A549 (cell line): ENCODE measurements at regions not wholly inside any gene's neighbourhood (a gene's known extent, or its start where the extent isn't known, plus 50 kb on each side); places are given as distances from the start of the nearest gene placed in this dataset.

ENCODE experiments used
- ATAC-seq, 2 experiments: fragments of 200-7000 bp in 1 of 2; fragments of >200 bp in 1 of 2; cut with Nextera tagmentation in 1 of 2; cut with Tn5 transposase in 1 of 2; 3 replicates each; pipeline versions ENCODE4 v1.8.0 to v1.9.1; 2018 to 2020; ENCODE audit warnings: mild to moderate bottlenecking in 1 of 2, moderate library complexity in 1 of 2
- CTCF ChIA-PET: fragments of 300-600 bp; sonication (Branson Sonifier 250); formaldehyde crosslinking; extraction: SDS; loops from one replicate; lab custom pipeline; 2021; ENCODE audit warnings: antibody characterized with exemption, inconsistent platforms; lab: Yijun Ruan, JAX
- POLR2A ChIA-PET: fragments of 350-600 bp; formaldehyde crosslinking; extraction: SDS; loops from one replicate; lab custom pipeline; 2021; ENCODE audit warnings: antibody characterized with exemption, inconsistent platforms; lab: Yijun Ruan, JAX
- DNase-seq, 2 experiments: peaks; one replicate each; pipeline versions ENCODE4 v3.0.0 to v3.0.0-alpha.2; 2011 to 2016; ENCODE audit warnings: low read depth in 1 of 2, low spot score in 1 of 2
- FAIRE-seq: peaks from 2 replicates; lab custom pipeline; 2011; peaks lifted over from hg19 to GRCh38; lab: Jason Lieb, UNC
- H3K27ac ChIP-seq, 2 experiments: fragments of >200 bp; sonication (Bioruptor Twin); formaldehyde crosslinking; 3 replicates each; pipeline ENCODE4 v1.5.1; 2016 to 2017
- H3K4me1 ChIP-seq: fragments of >200 bp; sonication (Bioruptor Twin); formaldehyde crosslinking; 3 replicates; pipeline ENCODE4 v1.6.1; 2016
- H3K4me2 ChIP-seq: fragments of >200 bp; sonication (Bioruptor Twin); formaldehyde crosslinking; 3 replicates; pipeline ENCODE4 v1.6.1; 2016
- H3K4me3 ChIP-seq: fragments of >200 bp; sonication (Bioruptor Twin); formaldehyde crosslinking; 3 replicates; pipeline ENCODE4 v1.5.1; 2016
- H3K9me3 ChIP-seq: fragments of >200 bp; sonication (Bioruptor Twin); formaldehyde crosslinking; 3 replicates; pipeline ENCODE4 v1.6.1; 2016
- BHLHE40 ChIP-seq: IDR thresholded peaks from 2 replicates; pipeline ENCODE4 v1.6.1; 2012; ENCODE audit warnings: low read depth, low read length, inconsistent platforms
- HDAC2 ChIP-seq: fragments of 200-600 bp; sonication (generic); IDR thresholded peaks from 2 replicates; pipeline ENCODE4 v1.6.1; 2016
- HEYL ChIP-seq: fragments of 250-450 bp; sonication (Bioruptor Pico); IDR thresholded peaks from 2 replicates; pipeline ENCODE4 v1.8.0; 2021; ENCODE audit warnings: mild to moderate bottlenecking, moderate library complexity
- HOXB5 ChIP-seq: fragments of 250-450 bp; sonication (Bioruptor Pico); IDR thresholded peaks from 2 replicates; pipeline ENCODE4 v1.5.0; 2020; ENCODE audit warnings: mild to moderate bottlenecking, moderate library complexity
- JUN ChIP-seq, 2 experiments: fragments of >200 bp; sonication (Bioruptor Twin); formaldehyde crosslinking; IDR thresholded peaks; 2 replicates in 1 of 2; 3 replicates in 1 of 2; pipeline ENCODE4 v1.6.1; 2016 to 2017
- MAFK ChIP-seq: fragments of 450-650 bp; IDR thresholded peaks from 2 replicates; pipeline ENCODE4 v1.6.1; 2014; ENCODE audit not compliant: partially characterized antibody
- PHF8 ChIP-seq: fragments of 200-600 bp; sonication (generic); IDR thresholded peaks from 2 replicates; pipeline ENCODE4 v1.6.1; 2016; ENCODE audit warnings: low read depth, mild to moderate bottlenecking, antibody characterized with exemption, moderate library complexity, borderline replicate concordance
- RARB ChIP-seq: fragments of 250-450 bp; sonication (Bioruptor Pico); IDR thresholded peaks from 2 replicates; pipeline ENCODE4 v1.8.0; 2021; ENCODE audit warnings: mild to moderate bottlenecking, moderate library complexity
- RCOR1 ChIP-seq: fragments of 150-350 bp; IDR thresholded peaks from 2 replicates; pipeline ENCODE4 v1.6.1; 2014; ENCODE audit warnings: antibody characterized with exemption, low read length, low read depth
- SREBF2 ChIP-seq: fragments of 450-650 bp; IDR thresholded peaks from 2 replicates; pipeline ENCODE4 v1.6.1; 2014; ENCODE audit warnings: mild to moderate bottlenecking, moderate library complexity
- TFCP2L1 ChIP-seq: fragments of 250-450 bp; sonication (Bioruptor Pico); IDR thresholded peaks from 2 replicates; pipeline ENCODE4 v1.5.0; 2021; ENCODE audit warnings: mild to moderate bottlenecking
- TP53 ChIP-seq: fragments of 250-450 bp; sonication (Bioruptor Pico); IDR thresholded peaks from 2 replicates; pipeline ENCODE4 v1.5.0; 2021; ENCODE audit warnings: mild to moderate bottlenecking, moderate library complexity
- ZFP36 ChIP-seq: fragments of 450-650 bp; IDR thresholded peaks from 2 replicates; pipeline ENCODE4 v1.6.1; 2014; ENCODE audit warnings: borderline replicate concordance; ENCODE audit not compliant: partially characterized antibody
- WGBS: methylation state at CpG from one replicate; pipeline ENCODE4 v1.1.6; 2017; ENCODE audit errors: missing lambda C conversion rate; 5-methylcytosine and 5-hydroxymethylcytosine counted together
- TF ChIP-seq, protein P1 (sequence below): fragments of 250-450 bp; sonication (Bioruptor Pico); IDR thresholded peaks from 2 replicates; pipeline ENCODE4 v1.5.0; 2021; ENCODE audit warnings: mild to moderate bottlenecking, moderate library complexity, borderline replicate concordance
- TF ChIP-seq, protein P2 (sequence below): fragments of >200 bp; sonication (Bioruptor Twin); formaldehyde crosslinking; IDR thresholded peaks from 3 replicates; pipeline ENCODE4 v1.5.1; 2016
- TF ChIP-seq, protein P3 (sequence below): fragments of 150-350 bp; IDR thresholded peaks from 2 replicates; pipeline ENCODE4 v1.6.1; 2014; ENCODE audit warnings: low read depth, mild to moderate bottlenecking, low read length
- TF ChIP-seq, protein P4 (sequence below): fragments of 200-600 bp; sonication (generic); IDR thresholded peaks from 2 replicates; pipeline ENCODE4 v1.6.1; 2016; ENCODE audit warnings: antibody characterized with exemption, mild to moderate bottlenecking, moderate library complexity

DNA sequence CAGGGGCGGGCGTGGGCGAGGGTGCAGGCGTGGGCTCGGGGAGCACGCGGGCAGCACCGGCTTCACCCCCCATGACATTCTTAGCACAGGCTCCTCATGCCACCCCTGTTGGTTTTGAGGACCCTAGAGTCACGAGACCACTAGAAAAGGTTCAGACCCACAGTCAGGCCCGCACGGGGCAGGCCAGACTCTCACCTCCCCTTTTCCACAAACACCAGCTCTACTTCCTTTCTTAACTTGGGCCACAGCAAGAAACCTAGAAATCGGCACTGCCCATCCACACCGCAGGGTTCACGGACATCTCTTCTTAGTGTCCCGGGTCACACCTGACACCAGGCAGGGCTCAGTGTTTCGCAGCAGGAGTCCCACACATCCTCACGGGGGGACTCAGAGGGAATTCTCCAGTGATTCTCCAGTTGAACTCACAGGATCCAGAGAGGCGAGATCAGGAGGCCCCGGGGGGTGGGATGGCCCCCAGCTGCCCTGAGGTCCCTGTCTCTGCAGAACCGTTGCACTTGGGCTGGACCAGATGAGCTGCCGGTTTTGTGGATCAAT is 52.0 kb downstream of the JAKMIP3 start (continued):
- TF ChIP-seq TP53 (CRISPR knock-in tag) (no peak), JUN (IDR thresholded peaks at IDR 0.05) (no peak), HOXB5 (CRISPR knock-in tag) (no peak)
- TF ChIP-seq, protein P1, sequence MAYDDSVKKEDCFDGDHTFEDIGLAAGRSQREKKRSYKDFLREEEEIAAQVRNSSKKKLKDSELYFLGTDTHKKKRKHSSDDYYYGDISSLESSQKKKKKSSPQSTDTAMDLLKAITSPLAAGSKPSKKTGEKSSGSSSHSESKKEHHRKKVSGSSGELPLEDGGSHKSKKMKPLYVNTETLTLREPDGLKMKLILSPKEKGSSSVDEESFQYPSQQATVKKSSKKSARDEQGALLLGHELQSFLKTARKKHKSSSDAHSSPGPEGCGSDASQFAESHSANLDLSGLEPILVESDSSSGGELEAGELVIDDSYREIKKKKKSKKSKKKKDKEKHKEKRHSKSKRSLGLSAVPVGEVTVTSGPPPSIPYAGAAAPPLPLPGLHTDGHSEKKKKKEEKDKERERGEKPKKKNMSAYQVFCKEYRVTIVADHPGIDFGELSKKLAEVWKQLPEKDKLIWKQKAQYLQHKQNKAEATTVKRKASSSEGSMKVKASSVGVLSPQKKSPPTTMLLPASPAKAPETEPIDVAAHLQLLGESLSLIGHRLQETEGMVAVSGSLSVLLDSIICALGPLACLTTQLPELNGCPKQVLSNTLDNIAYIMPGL (CRISPR knock-in tag) = no peak
- TF ChIP-seq, protein P2, sequence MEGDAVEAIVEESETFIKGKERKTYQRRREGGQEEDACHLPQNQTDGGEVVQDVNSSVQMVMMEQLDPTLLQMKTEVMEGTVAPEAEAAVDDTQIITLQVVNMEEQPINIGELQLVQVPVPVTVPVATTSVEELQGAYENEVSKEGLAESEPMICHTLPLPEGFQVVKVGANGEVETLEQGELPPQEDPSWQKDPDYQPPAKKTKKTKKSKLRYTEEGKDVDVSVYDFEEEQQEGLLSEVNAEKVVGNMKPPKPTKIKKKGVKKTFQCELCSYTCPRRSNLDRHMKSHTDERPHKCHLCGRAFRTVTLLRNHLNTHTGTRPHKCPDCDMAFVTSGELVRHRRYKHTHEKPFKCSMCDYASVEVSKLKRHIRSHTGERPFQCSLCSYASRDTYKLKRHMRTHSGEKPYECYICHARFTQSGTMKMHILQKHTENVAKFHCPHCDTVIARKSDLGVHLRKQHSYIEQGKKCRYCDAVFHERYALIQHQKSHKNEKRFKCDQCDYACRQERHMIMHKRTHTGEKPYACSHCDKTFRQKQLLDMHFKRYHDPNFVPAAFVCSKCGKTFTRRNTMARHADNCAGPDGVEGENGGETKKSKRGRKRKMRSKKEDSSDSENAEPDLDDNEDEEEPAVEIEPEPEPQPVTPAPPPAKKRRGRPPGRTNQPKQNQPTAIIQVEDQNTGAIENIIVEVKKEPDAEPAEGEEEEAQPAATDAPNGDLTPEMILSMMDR = no peak

DNA sequence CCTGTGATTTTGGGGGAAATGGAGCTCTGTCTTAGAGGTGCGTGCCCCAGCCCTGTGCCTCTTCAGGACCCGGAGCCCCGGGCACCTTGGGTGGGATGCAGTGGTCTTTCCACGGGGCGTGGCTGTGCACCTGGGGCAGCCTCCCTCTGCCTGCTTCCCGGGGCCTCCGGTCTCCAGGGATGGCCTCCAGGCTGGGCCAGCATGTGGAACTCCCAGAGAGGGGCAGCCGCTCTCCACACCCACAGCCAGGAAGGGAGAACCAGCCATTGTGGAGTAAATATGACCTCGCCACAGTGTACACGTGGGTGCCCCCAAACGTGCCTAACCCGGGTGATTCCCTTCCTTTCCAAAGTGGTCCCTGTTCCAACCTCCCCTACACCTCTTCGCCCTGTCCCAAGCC is 52.6 kb downstream of the JAKMIP3 start:
- POLR2A ChIA-PET = no interaction called here
- FAIRE-seq = no peak

DNA sequence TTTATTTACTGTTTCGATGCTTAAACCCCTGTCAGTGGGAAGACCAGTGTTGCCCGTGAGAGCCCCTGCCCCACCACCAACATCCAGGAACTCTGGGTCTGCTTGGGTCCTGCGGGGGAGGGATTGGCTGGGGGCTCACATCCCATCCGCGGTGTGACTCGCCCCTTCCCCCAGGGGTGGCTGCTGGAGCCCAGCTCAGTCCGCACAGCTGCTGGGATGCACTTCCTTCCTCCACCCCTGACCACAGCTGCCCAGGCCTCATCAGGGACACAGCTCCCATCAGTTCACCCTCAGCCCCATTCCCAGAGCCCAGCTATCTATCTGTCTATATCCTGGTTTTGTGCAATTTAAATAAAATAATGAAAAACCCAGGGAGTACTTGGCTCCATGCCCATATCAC is 54.5 kb downstream of the JAKMIP3 start:
- H3K9me3 ChIP-seq = no peaks in the 10 kb centered on the region
- DNase-seq (no peak), ATAC-seq (no peak), FAIRE-seq (no peak)
- no peak overlapping the region for H3K4me2 ChIP-seq
- CTCF ChIA-PET = interaction anchor here (1.0 to 1.8 kb wide), 3 partner anchors 11 to 97 kb away, joined by 4 to 6 read pairs (median 5); no protein-coding TSS in a partner anchor
- 91% methylated on average over 7 of the region's 7 CpGs for WGBS
- no peak overlapping the region for H3K27ac ChIP-seq
- no peaks in the 10 kb centered on the region for H3K4me1 ChIP-seq
- no peak overlapping the region for H3K4me3 ChIP-seq
- no peak for TF ChIP-seq TFCP2L1 (CRISPR knock-in tag)
- TF ChIP-seq HEYL (CRISPR knock-in tag) = no peak
- TF ChIP-seq, all 56 proteins: peak for 0
- POLR2A ChIA-PET = no interaction called here

More for the DNA sequence above, 52.6 kb downstream of the JAKMIP3 start:
- CTCF ChIA-PET = interaction anchor here (1.2 kb wide), 1 partner anchor 24 kb away, joined by 3 read pairs; no protein-coding TSS in a partner anchor
- Histone ChIP-seq H3K27ac (no peak overlapping the region), H3K4me1 (no peaks in the 10 kb centered on the region), H3K4me2 (no peak overlapping the region), H3K4me3 (no peak overlapping the region), H3K9me3 (no peaks in the 10 kb centered on the region)
- no peak for DNase-seq
- WGBS = 89% methylated on average over 13 of the region's 13 CpGs
- TF ChIP-seq MAFK (no peak), ZFP36 (no peak), HEYL (CRISPR knock-in tag) (no peak), RCOR1 (no peak), HDAC2 (no peak), BHLHE40 (no peak), SREBF2 (no peak), RARB (CRISPR knock-in tag) (no peak), PHF8 (no peak)
- TF ChIP-seq, protein P3, sequence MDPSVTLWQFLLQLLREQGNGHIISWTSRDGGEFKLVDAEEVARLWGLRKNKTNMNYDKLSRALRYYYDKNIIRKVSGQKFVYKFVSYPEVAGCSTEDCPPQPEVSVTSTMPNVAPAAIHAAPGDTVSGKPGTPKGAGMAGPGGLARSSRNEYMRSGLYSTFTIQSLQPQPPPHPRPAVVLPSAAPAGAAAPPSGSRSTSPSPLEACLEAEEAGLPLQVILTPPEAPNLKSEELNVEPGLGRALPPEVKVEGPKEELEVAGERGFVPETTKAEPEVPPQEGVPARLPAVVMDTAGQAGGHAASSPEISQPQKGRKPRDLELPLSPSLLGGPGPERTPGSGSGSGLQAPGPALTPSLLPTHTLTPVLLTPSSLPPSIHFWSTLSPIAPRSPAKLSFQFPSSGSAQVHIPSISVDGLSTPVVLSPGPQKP = no peak
- TF ChIP-seq, protein P4, sequence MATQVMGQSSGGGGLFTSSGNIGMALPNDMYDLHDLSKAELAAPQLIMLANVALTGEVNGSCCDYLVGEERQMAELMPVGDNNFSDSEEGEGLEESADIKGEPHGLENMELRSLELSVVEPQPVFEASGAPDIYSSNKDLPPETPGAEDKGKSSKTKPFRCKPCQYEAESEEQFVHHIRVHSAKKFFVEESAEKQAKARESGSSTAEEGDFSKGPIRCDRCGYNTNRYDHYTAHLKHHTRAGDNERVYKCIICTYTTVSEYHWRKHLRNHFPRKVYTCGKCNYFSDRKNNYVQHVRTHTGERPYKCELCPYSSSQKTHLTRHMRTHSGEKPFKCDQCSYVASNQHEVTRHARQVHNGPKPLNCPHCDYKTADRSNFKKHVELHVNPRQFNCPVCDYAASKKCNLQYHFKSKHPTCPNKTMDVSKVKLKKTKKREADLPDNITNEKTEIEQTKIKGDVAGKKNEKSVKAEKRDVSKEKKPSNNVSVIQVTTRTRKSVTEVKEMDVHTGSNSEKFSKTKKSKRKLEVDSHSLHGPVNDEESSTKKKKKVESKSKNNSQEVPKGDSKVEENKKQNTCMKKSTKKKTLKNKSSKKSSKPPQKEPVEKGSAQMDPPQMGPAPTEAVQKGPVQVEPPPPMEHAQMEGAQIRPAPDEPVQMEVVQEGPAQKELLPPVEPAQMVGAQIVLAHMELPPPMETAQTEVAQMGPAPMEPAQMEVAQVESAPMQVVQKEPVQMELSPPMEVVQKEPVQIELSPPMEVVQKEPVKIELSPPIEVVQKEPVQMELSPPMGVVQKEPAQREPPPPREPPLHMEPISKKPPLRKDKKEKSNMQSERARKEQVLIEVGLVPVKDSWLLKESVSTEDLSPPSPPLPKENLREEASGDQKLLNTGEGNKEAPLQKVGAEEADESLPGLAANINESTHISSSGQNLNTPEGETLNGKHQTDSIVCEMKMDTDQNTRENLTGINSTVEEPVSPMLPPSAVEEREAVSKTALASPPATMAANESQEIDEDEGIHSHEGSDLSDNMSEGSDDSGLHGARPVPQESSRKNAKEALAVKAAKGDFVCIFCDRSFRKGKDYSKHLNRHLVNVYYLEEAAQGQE = no peak
- ATAC-seq = no peak
